ENCODE measurements at regions not wholly inside any gene's neighbourhood (a gene's known extent, or its start where the extent isn't known, plus 50 kb on each side); places are given as distances from the start of the nearest gene placed in this dataset.

DNA sequence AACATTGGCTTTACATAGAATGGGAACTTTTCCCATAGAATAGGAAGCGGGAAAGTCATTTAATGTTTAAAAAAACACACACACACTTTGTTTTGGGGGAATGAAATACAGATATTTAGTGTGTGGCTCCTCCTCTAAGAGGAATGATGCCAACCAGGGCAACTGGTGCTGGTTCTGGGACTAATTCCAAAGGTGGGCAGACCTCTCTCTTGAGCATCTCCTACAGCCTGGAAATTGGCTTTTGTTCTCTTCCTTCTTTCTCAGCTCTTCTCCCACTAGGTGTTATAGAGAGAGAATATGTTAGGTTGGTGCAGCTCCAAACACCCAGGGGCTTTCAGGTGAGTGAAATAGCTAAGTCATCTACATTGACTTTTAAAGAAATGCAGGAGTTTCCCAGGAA is 190.1 kb downstream of the RAD51AP2 start:
- Histone ChIP-seq H2AFZ (no peak overlapping the region), H3K4me3 (no peak overlapping the region), H3K9me3 (ENCODE audit: low read depth) (no peaks in the 10 kb centered on the region), H3K79me2 (no peaks in the 10 kb centered on the region), H3K4me2 (no peak overlapping the region), H3K36me3 (replicated peaks; ENCODE audit: insufficient read depth, low read depth) (no peaks in the 10 kb centered on the region), H3K27ac (no peak overlapping the region), H3K4me1 (ENCODE audit: insufficient read depth) (peaks cover 8% of the 10 kb centered on the region), H3K27me3 (no peaks in the 10 kb centered on the region), H4K20me1 (ENCODE audit: insufficient read depth, poor library complexity, severe bottlenecking) (no peaks in the 10 kb centered on the region), H3K9me2 (replicated peaks; ENCODE audit: insufficient read depth) (no peaks in the 10 kb centered on the region)
- 94% methylated on average over 1 of the region's 1 CpG for WGBS (ENCODE audit: low lambda C conversion rate, missing lambda C conversion rate)
- no peak for DNase-seq (ENCODE audit: low spot score)
- TF ChIP-seq EZH2phosphoT487 (IDR thresholded peaks at IDR 0.05; ENCODE audit: low read depth, severe bottlenecking, unreplicated experiment) (no peak), EZH2 (IDR thresholded peaks at IDR 0.05; ENCODE audit: borderline replicate concordance) (no peak)

DNA sequence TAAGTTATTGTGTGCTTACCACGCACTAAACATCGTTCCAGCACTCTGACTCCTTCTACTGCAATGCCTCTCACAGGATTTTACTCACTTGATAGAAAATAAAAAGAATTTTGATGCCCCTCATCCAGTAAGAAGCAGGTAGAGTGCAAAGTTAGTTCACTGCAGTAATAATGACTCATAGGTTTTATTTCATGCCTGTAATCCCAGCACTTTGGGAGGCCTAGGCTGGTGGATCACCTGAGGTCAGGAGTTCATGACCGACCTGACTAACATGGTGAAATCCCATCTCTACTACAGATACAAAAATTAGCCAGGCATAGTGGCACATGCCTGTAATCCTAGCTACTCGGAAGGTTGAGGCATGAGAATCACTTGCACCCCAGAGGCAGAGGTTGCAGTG is 190.6 kb downstream of the RAD51AP2 start:
- peaks cover 8% of the 10 kb centered on the region for H3K4me1 ChIP-seq (ENCODE audit: insufficient read depth)
- H3K4me2 ChIP-seq, result no peak overlapping the region
- no peaks in the 10 kb centered on the region for H3K79me2 ChIP-seq
- 85% methylated on average over 4 of the region's 4 CpGs for WGBS (ENCODE audit: low lambda C conversion rate, missing lambda C conversion rate)
- H3K27ac ChIP-seq, result no peak overlapping the region
- no peak for DNase-seq (ENCODE audit: low spot score)
- H3K36me3 ChIP-seq (replicated peaks; ENCODE audit: insufficient read depth, low read depth), result no peaks in the 10 kb centered on the region
- no peaks in the 10 kb centered on the region for H3K9me3 ChIP-seq (ENCODE audit: low read depth)
- H3K9me2 ChIP-seq (replicated peaks; ENCODE audit: insufficient read depth), result no peaks in the 10 kb centered on the region
- H4K20me1 ChIP-seq (ENCODE audit: insufficient read depth, poor library complexity, severe bottlenecking), result no peaks in the 10 kb centered on the region
- no peaks in the 10 kb centered on the region for H3K27me3 ChIP-seq
- no peak overlapping the region for H3K4me3 ChIP-seq
- TF ChIP-seq EZH2phosphoT487 (IDR thresholded peaks at IDR 0.05; ENCODE audit: low read depth, severe bottlenecking, unreplicated experiment), result no peak
- TF ChIP-seq EZH2 (IDR thresholded peaks at IDR 0.05; ENCODE audit: borderline replicate concordance), result no peak
- TF ChIP-seq, protein P1, sequence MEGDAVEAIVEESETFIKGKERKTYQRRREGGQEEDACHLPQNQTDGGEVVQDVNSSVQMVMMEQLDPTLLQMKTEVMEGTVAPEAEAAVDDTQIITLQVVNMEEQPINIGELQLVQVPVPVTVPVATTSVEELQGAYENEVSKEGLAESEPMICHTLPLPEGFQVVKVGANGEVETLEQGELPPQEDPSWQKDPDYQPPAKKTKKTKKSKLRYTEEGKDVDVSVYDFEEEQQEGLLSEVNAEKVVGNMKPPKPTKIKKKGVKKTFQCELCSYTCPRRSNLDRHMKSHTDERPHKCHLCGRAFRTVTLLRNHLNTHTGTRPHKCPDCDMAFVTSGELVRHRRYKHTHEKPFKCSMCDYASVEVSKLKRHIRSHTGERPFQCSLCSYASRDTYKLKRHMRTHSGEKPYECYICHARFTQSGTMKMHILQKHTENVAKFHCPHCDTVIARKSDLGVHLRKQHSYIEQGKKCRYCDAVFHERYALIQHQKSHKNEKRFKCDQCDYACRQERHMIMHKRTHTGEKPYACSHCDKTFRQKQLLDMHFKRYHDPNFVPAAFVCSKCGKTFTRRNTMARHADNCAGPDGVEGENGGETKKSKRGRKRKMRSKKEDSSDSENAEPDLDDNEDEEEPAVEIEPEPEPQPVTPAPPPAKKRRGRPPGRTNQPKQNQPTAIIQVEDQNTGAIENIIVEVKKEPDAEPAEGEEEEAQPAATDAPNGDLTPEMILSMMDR (IDR thresholded peaks at IDR 0.05; ENCODE audit: poor library complexity), result no peak
- H2AFZ ChIP-seq, result no peak overlapping the region

DNA sequence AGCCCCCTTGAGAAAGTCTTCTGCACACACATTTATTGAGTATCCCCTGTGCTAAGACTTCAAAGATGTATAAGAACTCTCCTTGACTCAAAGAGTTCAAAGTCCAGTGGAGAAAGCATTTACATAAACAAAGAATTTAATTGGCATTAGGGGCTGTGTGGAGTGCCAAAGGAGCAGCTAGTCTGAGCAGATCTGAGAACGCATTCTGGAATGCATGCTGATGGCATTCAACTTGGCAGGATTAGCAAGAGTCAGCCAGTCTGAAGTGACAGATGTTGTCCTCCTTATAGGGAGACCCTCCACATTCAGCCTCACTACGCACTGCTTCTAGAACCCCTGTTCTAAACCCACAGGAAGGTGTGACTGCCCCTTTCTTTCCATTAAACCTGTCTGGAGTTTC is 191.5 kb downstream of the RAD51AP2 start:
- Histone ChIP-seq H3K4me3 (no peak overlapping the region), H2AFZ (no peak overlapping the region), H3K9me3 (ENCODE audit: low read depth) (no peaks in the 10 kb centered on the region), H3K79me2 (no peaks in the 10 kb centered on the region), H3K27me3 (no peaks in the 10 kb centered on the region), H3K9me2 (replicated peaks; ENCODE audit: insufficient read depth) (no peaks in the 10 kb centered on the region), H3K36me3 (replicated peaks; ENCODE audit: insufficient read depth, low read depth) (no peaks in the 10 kb centered on the region), H3K4me1 (ENCODE audit: insufficient read depth) (peaks cover 8% of the 10 kb centered on the region), H4K20me1 (ENCODE audit: insufficient read depth, poor library complexity, severe bottlenecking) (no peaks in the 10 kb centered on the region), H3K4me2 (no peak overlapping the region), H3K27ac (no peak overlapping the region)
- TF ChIP-seq EZH2 (IDR thresholded peaks at IDR 0.05; ENCODE audit: borderline replicate concordance), result no peak
- TF ChIP-seq, protein P1 (IDR thresholded peaks at IDR 0.05; ENCODE audit: poor library complexity), result no peak
- no peak for TF ChIP-seq EZH2phosphoT487 (IDR thresholded peaks at IDR 0.05; ENCODE audit: low read depth, severe bottlenecking, unreplicated experiment)
- no peak for DNase-seq (ENCODE audit: low spot score)
- 70% methylated on average over 2 of the region's 2 CpGs for WGBS (ENCODE audit: low lambda C conversion rate, missing lambda C conversion rate)

DNA sequence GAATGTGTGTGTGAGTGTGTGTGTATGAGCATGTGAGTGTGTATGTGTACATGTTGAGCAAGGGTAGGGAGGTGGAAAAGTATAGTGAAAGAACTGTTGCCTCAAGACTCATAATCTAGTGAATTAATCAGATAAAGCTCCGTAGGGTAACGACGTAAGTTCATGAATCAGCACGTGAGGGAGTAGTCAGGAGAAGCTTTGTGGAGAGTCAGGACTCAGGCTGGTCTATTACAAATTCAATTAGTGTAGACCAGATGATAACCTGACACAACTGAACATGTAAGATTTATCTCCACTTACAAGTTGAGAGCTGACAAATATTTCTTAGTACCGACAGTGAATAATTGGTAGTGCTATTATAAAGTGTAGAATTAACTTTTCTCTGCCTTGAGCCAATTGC is 194.5 kb downstream of the RAD51AP2 start:
- Histone ChIP-seq H2AFZ (no peak overlapping the region), H3K27ac (no peak overlapping the region), H3K4me3 (no peak overlapping the region), H3K9me2 (replicated peaks; ENCODE audit: insufficient read depth) (no peaks in the 10 kb centered on the region), H3K27me3 (no peaks in the 10 kb centered on the region), H3K4me2 (no peak overlapping the region), H4K20me1 (ENCODE audit: insufficient read depth, poor library complexity, severe bottlenecking) (no peaks in the 10 kb centered on the region), H3K9me3 (ENCODE audit: low read depth) (no peaks in the 10 kb centered on the region), H3K4me1 (ENCODE audit: insufficient read depth) (peaks cover 8% of the 10 kb centered on the region), H3K79me2 (no peaks in the 10 kb centered on the region), H3K36me3 (replicated peaks; ENCODE audit: insufficient read depth, low read depth) (no peaks in the 10 kb centered on the region)
- WGBS (ENCODE audit: low lambda C conversion rate, missing lambda C conversion rate), result 85% methylated on average over 5 of the region's 5 CpGs
- TF ChIP-seq EZH2 (IDR thresholded peaks at IDR 0.05; ENCODE audit: borderline replicate concordance) (no peak), EZH2phosphoT487 (IDR thresholded peaks at IDR 0.05; ENCODE audit: low read depth, severe bottlenecking, unreplicated experiment) (no peak)
- TF ChIP-seq, protein P1 (IDR thresholded peaks at IDR 0.05; ENCODE audit: poor library complexity), result no peak
- no peak for DNase-seq (ENCODE audit: low spot score)

Data from hepatocyte (in vitro differentiated cells).